ENCODE measurements at regions not wholly inside any gene's neighbourhood (a gene's known extent, or its start where the extent isn't known, plus 50 kb on each side); places are given as distances from the start of the nearest gene placed in this dataset.

GRCh38 chr20:42020316-42020715, 402.1 kb upstream of the CHD6 start:
- Mint-ChIP-seq H3K27me3 (no peaks in the 10 kb centered on the region), H3K4me1 (ENCODE audit: low read depth) (no peaks in the 10 kb centered on the region), H3K4me3 (no peak overlapping the region), H3K27ac (no peak overlapping the region), H3K36me3 (no peaks in the 10 kb centered on the region), H3K9me3 (ENCODE audit: low read depth) (peaks cover 5% of the 10 kb centered on the region)

- Mint-ChIP-seq H3K27me3 (no peaks in the 10 kb centered on the region), H3K4me3 (no peak overlapping the region), H3K27ac (no peak overlapping the region), H3K36me3 (no peaks in the 10 kb centered on the region), H3K4me1 (ENCODE audit: low read depth) (no peaks in the 10 kb centered on the region), H3K9me3 (ENCODE audit: low read depth) (peaks cover 5% of the 10 kb centered on the region)
Measured at GRCh38 chr20:42018979-42019378, 400.8 kb upstream of the CHD6 start.

GRCh38 chr20:42010090-42010489, 391.9 kb upstream of the CHD6 start:
- Mint-ChIP-seq H3K27me3 (peaks cover 2% of the 10 kb centered on the region), H3K27ac (no peak overlapping the region), H3K9me3 (ENCODE audit: low read depth) (peaks cover 7% of the 10 kb centered on the region), H3K36me3 (no peaks in the 10 kb centered on the region), H3K4me1 (ENCODE audit: low read depth) (no peaks in the 10 kb centered on the region), H3K4me3 (no peak overlapping the region)

- Mint-ChIP-seq H3K9me3 (ENCODE audit: low read depth) (peaks cover 7% of the 10 kb centered on the region), H3K4me3 (no peak overlapping the region), H3K27ac (no peak overlapping the region), H3K36me3 (no peaks in the 10 kb centered on the region), H3K27me3 (peaks cover 2% of the 10 kb centered on the region), H3K4me1 (ENCODE audit: low read depth) (no peaks in the 10 kb centered on the region)
Measured at GRCh38 chr20:42007251-42007650, 389.1 kb upstream of the CHD6 start.

- Mint-ChIP-seq H3K27ac (no peak overlapping the region), H3K27me3 (peaks cover 2% of the 10 kb centered on the region), H3K4me3 (no peak overlapping the region), H3K9me3 (ENCODE audit: low read depth) (no peaks in the 10 kb centered on the region), H3K4me1 (ENCODE audit: low read depth) (no peaks in the 10 kb centered on the region), H3K36me3 (no peaks in the 10 kb centered on the region)
Measured at GRCh38 chr20:42005211-42005610, 387.0 kb upstream of the CHD6 start.

GRCh38 chr20:42003380-42003779, 385.2 kb upstream of the CHD6 start:
- Mint-ChIP-seq H3K36me3 (no peaks in the 10 kb centered on the region), H3K27me3 (peaks cover 5% of the 10 kb centered on the region), H3K4me3 (no peak overlapping the region), H3K27ac (no peak overlapping the region), H3K4me1 (ENCODE audit: low read depth) (no peaks in the 10 kb centered on the region), H3K9me3 (ENCODE audit: low read depth) (peaks cover 9% of the 10 kb centered on the region)

GRCh38 chr20:41998539-41999341, 380.6 kb upstream of the CHD6 start:
- Mint-ChIP-seq H3K4me1 (ENCODE audit: low read depth) (no peaks in the 10 kb centered on the region), H3K27me3 (peaks cover 4% of the 10 kb centered on the region), H3K36me3 (no peaks in the 10 kb centered on the region), H3K27ac (no peak overlapping the region), H3K9me3 (ENCODE audit: low read depth) (peaks cover 9% of the 10 kb centered on the region), H3K4me3 (no peak overlapping the region)

GRCh38 chr20:41996951-41997350, 378.8 kb upstream of the CHD6 start:
- Mint-ChIP-seq H3K4me3 (no peak overlapping the region), H3K27ac (no peak overlapping the region), H3K36me3 (no peaks in the 10 kb centered on the region), H3K4me1 (ENCODE audit: low read depth) (no peaks in the 10 kb centered on the region), H3K27me3 (peaks cover 4% of the 10 kb centered on the region), H3K9me3 (ENCODE audit: low read depth) (peaks cover 9% of the 10 kb centered on the region)

GRCh38 chr20:41992481-41992880, 374.3 kb upstream of the CHD6 start:
- H3K27ac Mint-ChIP-seq, result no peak overlapping the region
- no peaks in the 10 kb centered on the region for H3K9me3 Mint-ChIP-seq (ENCODE audit: low read depth)
- H3K36me3 Mint-ChIP-seq, result no peaks in the 10 kb centered on the region
- no peak overlapping the region for H3K4me3 Mint-ChIP-seq
- H3K4me1 Mint-ChIP-seq (ENCODE audit: low read depth), result no peaks in the 10 kb centered on the region
- H3K27me3 Mint-ChIP-seq, result peaks cover 3% of the 10 kb centered on the region

GRCh38 chr20:41991412-41991811, 373.2 kb upstream of the CHD6 start:
- Mint-ChIP-seq H3K27ac (no peak overlapping the region), H3K9me3 (ENCODE audit: low read depth) (no peaks in the 10 kb centered on the region), H3K27me3 (peaks cover 3% of the 10 kb centered on the region), H3K36me3 (no peaks in the 10 kb centered on the region), H3K4me3 (no peak overlapping the region), H3K4me1 (ENCODE audit: low read depth) (no peaks in the 10 kb centered on the region)

- H3K4me1 Mint-ChIP-seq (ENCODE audit: low read depth), result no peaks in the 10 kb centered on the region
- no peaks in the 10 kb centered on the region for H3K9me3 Mint-ChIP-seq (ENCODE audit: low read depth)
- no peak overlapping the region for H3K27ac Mint-ChIP-seq
- peaks cover 3% of the 10 kb centered on the region for H3K27me3 Mint-ChIP-seq
- H3K36me3 Mint-ChIP-seq, result no peaks in the 10 kb centered on the region
- H3K4me3 Mint-ChIP-seq, result no peak overlapping the region
Measured at GRCh38 chr20:41989935-41990635, 371.9 kb upstream of the CHD6 start.

- no peak overlapping the region for H3K27ac Mint-ChIP-seq
- H3K4me3 Mint-ChIP-seq, result no peak overlapping the region
- peaks cover 3% of the 10 kb centered on the region for H3K27me3 Mint-ChIP-seq
- H3K4me1 Mint-ChIP-seq (ENCODE audit: low read depth), result no peaks in the 10 kb centered on the region
- H3K36me3 Mint-ChIP-seq, result no peaks in the 10 kb centered on the region
- H3K9me3 Mint-ChIP-seq (ENCODE audit: low read depth), result no peaks in the 10 kb centered on the region
Measured at GRCh38 chr20:41989039-41989679, 371.0 kb upstream of the CHD6 start.

- H3K9me3 Mint-ChIP-seq (ENCODE audit: low read depth), result no peaks in the 10 kb centered on the region
- no peak overlapping the region for H3K27ac Mint-ChIP-seq
- H3K4me1 Mint-ChIP-seq (ENCODE audit: low read depth), result no peaks in the 10 kb centered on the region
- H3K4me3 Mint-ChIP-seq, result no peak overlapping the region
- no peaks in the 10 kb centered on the region for H3K27me3 Mint-ChIP-seq
- H3K36me3 Mint-ChIP-seq, result no peaks in the 10 kb centered on the region
Measured at GRCh38 chr20:41984031-41984430, 365.9 kb upstream of the CHD6 start.

- Mint-ChIP-seq H3K4me3 (no peak overlapping the region), H3K4me1 (ENCODE audit: low read depth) (no peaks in the 10 kb centered on the region), H3K27me3 (no peaks in the 10 kb centered on the region), H3K36me3 (no peaks in the 10 kb centered on the region), H3K9me3 (ENCODE audit: low read depth) (no peaks in the 10 kb centered on the region), H3K27ac (no peak overlapping the region)
Measured at GRCh38 chr20:41983159-41983558, 365.0 kb upstream of the CHD6 start.

- no peaks in the 10 kb centered on the region for H3K4me1 Mint-ChIP-seq (ENCODE audit: low read depth)
- H3K4me3 Mint-ChIP-seq, result no peak overlapping the region
- no peak overlapping the region for H3K27ac Mint-ChIP-seq
- no peaks in the 10 kb centered on the region for H3K36me3 Mint-ChIP-seq
- H3K27me3 Mint-ChIP-seq, result no peaks in the 10 kb centered on the region
- no peaks in the 10 kb centered on the region for H3K9me3 Mint-ChIP-seq (ENCODE audit: low read depth)
Measured at GRCh38 chr20:41981746-41982145, 363.6 kb upstream of the CHD6 start.

Data from activated naive CD8-positive, alpha-beta T cell (primary cell).